PC-3 (cell line): ENCODE measurements at regions not wholly inside any gene's neighbourhood (a gene's known extent, or its start where the extent isn't known, plus 50 kb on each side); places are given as distances from the start of the nearest gene placed in this dataset.

Experiments
- EZH2 ChIP-seq: fragments of 300-600 bp; sonication (generic); IDR thresholded peaks from one replicate; pipeline ENCODE4 v1.6.1; 2017; ENCODE audit warnings: antibody characterized with exemption, mild to moderate bottlenecking, low read length; ENCODE audit not compliant: unreplicated experiment
- EZH2phosphoT487 ChIP-seq: fragments of 300-600 bp; sonication (generic); IDR thresholded peaks from 2 replicates; pipeline ENCODE4 v1.6.1; 2018; ENCODE audit warnings: mild to moderate bottlenecking, antibody characterized with exemption, low read length, borderline replicate concordance
- TF ChIP-seq, protein P1 (sequence below): fragments of 300-600 bp; sonication (generic); conservative IDR thresholded peaks from 2 replicates; pipeline ENCODE4 v1.5.1; 2017; ENCODE audit warnings: antibody characterized with exemption, low read depth, mild to moderate bottlenecking, low read length

DNA sequence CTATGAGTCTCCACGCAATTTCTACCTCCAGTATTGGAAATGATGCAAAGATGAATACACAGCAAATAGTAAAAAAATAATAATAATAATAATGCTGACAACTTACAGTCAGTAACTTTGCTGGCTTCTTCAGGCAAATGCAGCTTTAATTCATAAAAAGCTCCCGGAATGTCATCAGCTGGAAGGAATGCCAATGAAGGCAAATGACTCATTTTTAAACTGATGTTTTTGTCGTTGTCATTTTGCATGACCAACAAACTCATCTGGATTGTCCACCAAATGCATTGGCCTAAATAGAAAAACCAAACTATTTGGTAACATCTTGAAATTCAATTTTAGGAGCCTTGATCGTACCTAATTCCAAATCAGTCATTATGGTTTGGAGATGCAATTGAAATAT is 217.1 kb downstream of the ALDH8A1 start:
- TF ChIP-seq, protein P1, sequence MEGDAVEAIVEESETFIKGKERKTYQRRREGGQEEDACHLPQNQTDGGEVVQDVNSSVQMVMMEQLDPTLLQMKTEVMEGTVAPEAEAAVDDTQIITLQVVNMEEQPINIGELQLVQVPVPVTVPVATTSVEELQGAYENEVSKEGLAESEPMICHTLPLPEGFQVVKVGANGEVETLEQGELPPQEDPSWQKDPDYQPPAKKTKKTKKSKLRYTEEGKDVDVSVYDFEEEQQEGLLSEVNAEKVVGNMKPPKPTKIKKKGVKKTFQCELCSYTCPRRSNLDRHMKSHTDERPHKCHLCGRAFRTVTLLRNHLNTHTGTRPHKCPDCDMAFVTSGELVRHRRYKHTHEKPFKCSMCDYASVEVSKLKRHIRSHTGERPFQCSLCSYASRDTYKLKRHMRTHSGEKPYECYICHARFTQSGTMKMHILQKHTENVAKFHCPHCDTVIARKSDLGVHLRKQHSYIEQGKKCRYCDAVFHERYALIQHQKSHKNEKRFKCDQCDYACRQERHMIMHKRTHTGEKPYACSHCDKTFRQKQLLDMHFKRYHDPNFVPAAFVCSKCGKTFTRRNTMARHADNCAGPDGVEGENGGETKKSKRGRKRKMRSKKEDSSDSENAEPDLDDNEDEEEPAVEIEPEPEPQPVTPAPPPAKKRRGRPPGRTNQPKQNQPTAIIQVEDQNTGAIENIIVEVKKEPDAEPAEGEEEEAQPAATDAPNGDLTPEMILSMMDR: no peak
- TF ChIP-seq EZH2 (no peak), EZH2phosphoT487 (no peak)
